Right lobe of liver (tissue), 4 donors: ENCODE measurements at regions not wholly inside any gene's neighbourhood (a gene's known extent, or its start where the extent isn't known, plus 50 kb on each side); places are given as distances from the start of the nearest gene placed in this dataset.

Source experiments
- CTCF ChIP-seq, 4 donors: fragments of 200-600 bp in 3 of 4; fragments of 450-650 bp in 1 of 4; IDR thresholded peaks; one replicate each; pipeline versions ENCODE4 v1.5.1 to v1.8.0; 2016 to 2022; ENCODE audit warnings: antibody characterized with exemption in 4 of 4, mild to moderate bottlenecking in 2 of 4
- POLR2A ChIP-seq: fragments of 450-650 bp; IDR thresholded peaks from one replicate; pipeline ENCODE4 v1.6.1; 2017; ENCODE audit warnings: antibody characterized with exemption, mild to moderate bottlenecking
- donor health status: DM: no; HTN: no; CAD: no.
- donor health status: DM: no; HTN: no; CAD: no.
- donor health status: DM: no; HTN: yes; CAD: no.

- TF ChIP-seq POLR2A (no peak), CTCF (IDR thresholded peaks at IDR 0.05) (no peak)
Observed at GRCh38 chr14:104440297-104440956, 139.1 kb upstream of the C14orf180 start.
